A673 (cell line): ENCODE measurements at regions not wholly inside any gene's neighbourhood (a gene's known extent, or its start where the extent isn't known, plus 50 kb on each side); places are given as distances from the start of the nearest gene placed in this dataset.

ENCODE experiments used
- BruUV-seq: library from RNA; stranded (reverse); fragments of 400-500 nt; replicated peaks from 2 replicates; lab custom pipeline; 2021; lab: Mats Ljungman, UMichigan
- CTCF ChIA-PET: fragments of 300-600 bp; sonication (Branson Sonifier 250); formaldehyde crosslinking; loops from one replicate; lab custom pipeline; 2022; ENCODE audit warnings: antibody characterized with exemption; lab: Charles Lee
- POLR2A ChIA-PET: fragments of 300-600 bp; sonication (Branson Sonifier 250); formaldehyde crosslinking; loops from one replicate; lab custom pipeline; 2022; ENCODE audit warnings: antibody characterized with exemption; ENCODE audit not compliant: low non-redundant PET; lab: Charles Lee
- DNase-seq: peaks from one replicate; pipeline ENCODE4 v3.0.0-alpha.2; 2015; ENCODE audit warnings: low spot score
- H3K27ac ChIP-seq: fragments of 200-600 bp; sonication (generic); 2 replicates; pipeline ENCODE4 v1.5.1; 2016; ENCODE audit warnings: mixed run types, low read depth, mild to moderate bottlenecking, mixed read lengths, antibody characterized with exemption, low read length; ENCODE audit not compliant: poor library complexity, severe bottlenecking
- H3K27me3 ChIP-seq: fragments of 200-600 bp; sonication (generic); replicated peaks from 2 replicates; pipeline ENCODE4 v1.6.1; 2017; ENCODE audit warnings: mixed run types, low read depth, mild to moderate bottlenecking, mixed read lengths, antibody characterized with exemption, low read length; ENCODE audit not compliant: insufficient read depth, poor library complexity
- H3K36me3 ChIP-seq: fragments of 200-600 bp; sonication (generic); 2 replicates; pipeline ENCODE4 v1.6.1; 2016; ENCODE audit warnings: mixed run types, mild to moderate bottlenecking, mixed read lengths, antibody characterized with exemption, low read length; ENCODE audit not compliant: insufficient read depth, poor library complexity, severe bottlenecking
- H3K4me1 ChIP-seq: fragments of 200-600 bp; sonication (generic); 2 replicates; pipeline ENCODE4 v1.6.1; 2017; ENCODE audit warnings: mixed run types, mild to moderate bottlenecking, mixed read lengths, antibody characterized with exemption, low read length; ENCODE audit not compliant: insufficient read depth, poor library complexity, severe bottlenecking
- H3K4me3 ChIP-seq: fragments of 200-600 bp; sonication (generic); 2 replicates; pipeline ENCODE4 v1.5.1; 2016; ENCODE audit warnings: low read depth, mixed run types, mild to moderate bottlenecking, mixed read lengths, low read length; ENCODE audit not compliant: poor library complexity, severe bottlenecking
- H3K9me3 ChIP-seq: fragments of 200-600 bp; sonication (generic); 2 replicates; pipeline ENCODE4 v1.6.1; 2016; ENCODE audit warnings: mixed run types, low read depth, mild to moderate bottlenecking, mixed read lengths, antibody characterized with exemption, low read length; ENCODE audit not compliant: poor library complexity, severe bottlenecking
- CTCF ChIP-seq: fragments of 300-800, 200-600 bp; sonication (generic); conservative IDR thresholded peaks from 2 replicates; pipeline ENCODE4 v1.5.1; 2017; ENCODE audit warnings: low read depth, mild to moderate bottlenecking, antibody characterized with exemption, low read length, moderate library complexity, mixed read lengths
- EZH2 ChIP-seq: fragments of 200-600 bp; sonication (generic); IDR thresholded peaks from 2 replicates; pipeline ENCODE4 v1.6.1; 2017; ENCODE audit warnings: borderline replicate concordance, low read depth, mild to moderate bottlenecking, mixed read lengths, antibody characterized with exemption, low read length; ENCODE audit not compliant: poor library complexity, severe bottlenecking
- intact Hi-C: fragments of 100-400 bp; cut with micrococcal nuclease; formaldehyde crosslinking; loops from one replicate; pipeline ENCODE4 v1.10.0; 2022; ENCODE audit not compliant: unreplicated experiment

GRCh38 chr4:27873596-27873995 is 1013.0 kb downstream of the STIM2 start:
- no peaks in the 10 kb centered on the region for H3K36me3 ChIP-seq
- no peaks in the 10 kb centered on the region for H3K4me1 ChIP-seq
- no peaks in the 10 kb centered on the region for H3K27me3 ChIP-seq
- POLR2A ChIA-PET, result no interaction called here
- CTCF ChIA-PET, result no interaction called here
- no TSS peak for BruUV-seq
- TF ChIP-seq CTCF (no peak), EZH2 (no peak)
- H3K9me3 ChIP-seq, result no peaks in the 10 kb centered on the region
- no peak for DNase-seq
- no peak overlapping the region for H3K4me3 ChIP-seq
- intact Hi-C loops, result no loop called here
- no peak overlapping the region for H3K27ac ChIP-seq

GRCh38 chr4:27881705-27882104 is 1021.1 kb downstream of the STIM2 start:
- Histone ChIP-seq H3K27me3 (no peaks in the 10 kb centered on the region), H3K36me3 (no peaks in the 10 kb centered on the region), H3K4me3 (no peak overlapping the region), H3K4me1 (no peaks in the 10 kb centered on the region), H3K9me3 (no peaks in the 10 kb centered on the region), H3K27ac (no peak overlapping the region)
- POLR2A ChIA-PET, result no interaction called here
- intact Hi-C loops, result no loop called here
- CTCF ChIA-PET, result no interaction called here
- no peak for TF ChIP-seq EZH2
- no peak for TF ChIP-seq CTCF
- DNase-seq, result no peak
- no TSS peak for BruUV-seq

- POLR2A ChIA-PET, result no interaction called here
- H3K27ac ChIP-seq, result no peak overlapping the region
- no TSS peak for BruUV-seq
- CTCF ChIA-PET, result no interaction called here
- H3K4me1 ChIP-seq, result no peaks in the 10 kb centered on the region
- no peaks in the 10 kb centered on the region for H3K27me3 ChIP-seq
- DNase-seq, result no peak
- intact Hi-C loops, result no loop called here
- H3K9me3 ChIP-seq, result no peaks in the 10 kb centered on the region
- no peaks in the 10 kb centered on the region for H3K36me3 ChIP-seq
- TF ChIP-seq EZH2, result no peak
- TF ChIP-seq CTCF, result no peak
- no peak overlapping the region for H3K4me3 ChIP-seq
Measured at GRCh38 chr4:27886120-27886519, 1025.5 kb downstream of the STIM2 start.
